Anterior cingulate cortex (tissue), 58 donors: ENCODE measurements at regions not wholly inside any gene's neighbourhood (a gene's known extent, or its start where the extent isn't known, plus 50 kb on each side); places are given as distances from the start of the nearest gene placed in this dataset.

Source experiments
- DNase-seq, 58 donors: peaks; one replicate each; lab custom pipeline; 2025; lab: John Stamatoyannopoulos, UW

DNA sequence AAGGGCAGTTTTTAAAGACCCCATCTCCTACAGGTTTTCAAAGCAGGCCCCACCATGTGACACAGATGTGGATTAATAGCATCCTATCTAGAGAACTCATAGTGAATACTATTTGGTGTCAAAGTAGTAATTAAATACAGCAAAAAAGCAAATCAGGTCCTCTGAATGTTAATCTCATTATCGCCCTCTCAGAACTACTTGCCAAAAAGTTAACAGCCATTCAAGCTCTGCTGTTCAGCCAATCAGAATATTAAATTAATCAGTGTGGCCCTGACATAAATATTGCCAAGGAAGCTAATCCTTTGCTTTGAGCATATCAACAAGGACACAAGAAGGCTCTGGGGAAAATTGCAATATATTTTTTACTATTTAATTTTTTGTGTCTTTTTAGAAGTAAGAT is 428.9 kb upstream of the SOX11 start:
- DNase-seq: no peak

DNA sequence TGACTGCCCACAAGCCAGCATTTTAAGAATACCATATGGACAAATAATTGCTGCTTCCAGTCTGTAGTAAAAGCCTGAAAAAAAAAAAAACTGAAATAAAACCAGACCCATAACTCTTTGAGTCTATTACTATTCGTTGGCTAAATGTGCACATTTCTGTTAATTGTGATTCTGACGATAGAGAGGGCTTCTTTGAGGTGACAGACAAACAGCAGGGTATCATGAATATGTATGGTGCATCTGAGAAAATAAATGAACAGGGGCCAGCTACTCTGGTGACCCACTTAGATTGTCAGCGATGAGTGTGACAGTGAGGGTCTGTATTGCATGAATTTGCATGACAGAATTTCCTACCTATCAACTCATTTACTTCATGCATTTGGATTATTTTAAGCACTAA is 427.8 kb upstream of the SOX11 start:
- no peak for DNase-seq

DNA sequence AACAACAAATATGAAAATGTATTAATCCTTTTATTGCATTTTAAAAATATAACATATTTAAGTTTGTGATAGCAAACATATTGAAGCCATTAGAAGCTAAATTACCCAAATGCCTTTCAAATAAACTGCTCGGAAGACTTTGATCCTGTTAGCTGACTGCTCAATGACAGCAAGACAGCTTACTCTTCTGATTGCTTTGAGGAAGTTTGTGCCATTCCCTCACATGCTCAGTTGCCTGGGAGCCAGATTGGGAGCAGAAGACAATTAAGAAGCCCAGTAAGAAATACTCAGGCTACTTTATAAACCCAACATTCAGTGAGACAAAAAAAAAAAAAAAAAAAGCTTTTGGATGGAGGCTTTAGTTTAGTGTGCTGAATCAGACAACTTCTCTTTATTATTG is 407.1 kb upstream of the SOX11 start:
- no peak for DNase-seq

DNA sequence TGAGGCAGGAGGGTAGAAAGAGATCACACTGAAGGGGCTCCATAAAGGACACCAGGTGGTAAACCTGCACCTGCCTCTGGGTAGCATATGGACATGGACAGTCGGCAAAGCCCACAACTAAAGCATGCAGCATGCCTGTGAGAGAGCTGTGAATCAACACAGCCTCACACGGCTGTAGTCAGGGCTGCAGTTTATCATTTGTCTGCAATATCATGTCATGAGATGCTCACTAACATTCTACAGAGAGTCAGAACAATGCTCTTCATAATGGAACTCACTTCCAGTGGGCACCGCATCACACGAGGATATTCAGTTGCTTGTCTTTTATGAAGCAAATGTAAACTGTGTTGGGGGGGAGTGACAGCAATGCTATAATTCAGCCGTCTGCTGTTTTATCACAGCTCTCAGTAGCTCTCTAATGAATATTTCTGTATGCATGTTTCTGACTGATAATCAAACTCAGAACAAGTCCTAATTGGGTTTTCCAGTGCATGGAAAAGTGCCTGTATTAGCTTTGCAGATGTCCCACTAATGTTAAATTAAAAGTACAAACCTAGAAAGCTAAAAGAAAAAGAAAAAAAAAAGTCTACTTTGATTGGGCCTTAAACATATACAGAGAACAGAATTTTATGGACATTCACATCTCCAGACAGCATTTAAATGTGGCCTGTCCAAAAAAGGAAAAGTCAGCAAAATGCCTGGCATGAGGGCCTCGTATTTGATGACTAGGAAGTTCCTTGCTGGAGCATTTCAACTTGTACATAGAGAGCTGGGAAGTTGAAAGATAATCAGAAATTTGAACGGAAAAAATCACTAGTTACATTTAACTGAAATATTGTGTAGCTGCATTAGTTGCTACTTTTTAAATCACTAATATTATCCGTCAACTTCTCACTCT is 406.1 kb upstream of the SOX11 start:
- no peak for DNase-seq

DNA sequence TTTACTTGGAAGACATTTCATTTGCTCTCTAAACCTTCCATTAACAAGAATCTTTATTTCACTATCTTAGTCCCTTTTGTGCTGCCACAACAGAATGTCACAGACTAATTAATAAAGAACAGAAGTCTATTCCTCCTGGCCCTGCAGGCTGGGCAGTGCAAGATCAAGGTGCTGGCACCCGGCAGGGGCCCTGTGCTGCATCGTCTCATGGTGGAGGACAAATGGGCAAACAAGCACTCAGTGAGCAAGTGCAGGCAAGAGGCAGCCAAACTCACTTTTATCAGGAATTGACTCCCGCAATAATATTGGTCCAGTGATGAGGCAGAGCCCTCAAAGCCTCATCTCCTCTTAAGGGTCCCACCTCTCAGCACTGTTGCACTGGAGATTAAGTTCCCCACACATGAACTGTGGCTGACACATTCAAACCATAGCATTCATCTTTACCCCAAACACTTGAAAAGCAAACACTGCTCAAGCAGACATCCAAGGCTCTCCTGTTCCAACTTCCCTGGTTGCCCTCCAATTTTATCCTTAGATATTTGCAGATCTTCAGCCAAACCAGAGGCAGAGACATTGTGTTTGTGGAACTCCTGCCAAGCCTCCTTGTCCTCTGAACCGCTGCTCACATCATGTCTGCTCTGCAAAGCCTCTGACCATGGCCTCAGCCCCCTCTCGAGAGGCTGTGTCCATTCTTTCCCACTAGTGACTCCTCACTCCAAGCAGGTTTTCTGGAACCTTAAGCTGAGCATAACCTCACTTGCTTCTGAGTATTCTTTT is 404.4 kb upstream of the SOX11 start:
- no peak for DNase-seq

DNA sequence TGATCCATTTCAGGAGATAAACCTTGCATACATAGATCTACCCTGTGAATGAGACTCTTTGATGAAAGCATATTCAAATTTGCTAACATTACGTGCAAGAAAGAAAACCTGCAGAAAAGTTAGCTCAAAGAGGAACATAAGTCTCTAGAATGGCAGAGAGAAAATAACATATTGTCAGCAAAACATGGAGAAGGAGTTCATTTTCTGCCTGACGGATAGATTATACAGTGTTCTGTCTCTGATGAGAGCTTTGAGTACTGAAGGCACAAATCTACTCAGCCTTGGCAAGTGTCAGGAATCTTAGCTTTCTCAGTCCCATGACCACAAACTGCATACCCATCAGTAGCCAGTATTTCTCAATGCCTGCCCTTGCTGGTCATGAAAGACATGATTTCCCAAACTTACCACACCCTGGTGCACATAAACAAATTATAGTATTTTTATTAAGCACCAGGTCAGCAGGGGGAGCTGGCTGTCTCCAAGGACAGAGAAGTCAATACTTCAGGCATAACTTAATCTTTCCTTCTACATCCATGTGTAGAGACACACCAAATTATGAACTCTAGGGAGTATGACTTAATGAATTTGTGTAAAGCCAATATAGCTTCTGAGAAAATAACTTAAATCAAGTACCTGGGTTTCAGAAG is 401.2 kb upstream of the SOX11 start:
- DNase-seq: no peak

DNA sequence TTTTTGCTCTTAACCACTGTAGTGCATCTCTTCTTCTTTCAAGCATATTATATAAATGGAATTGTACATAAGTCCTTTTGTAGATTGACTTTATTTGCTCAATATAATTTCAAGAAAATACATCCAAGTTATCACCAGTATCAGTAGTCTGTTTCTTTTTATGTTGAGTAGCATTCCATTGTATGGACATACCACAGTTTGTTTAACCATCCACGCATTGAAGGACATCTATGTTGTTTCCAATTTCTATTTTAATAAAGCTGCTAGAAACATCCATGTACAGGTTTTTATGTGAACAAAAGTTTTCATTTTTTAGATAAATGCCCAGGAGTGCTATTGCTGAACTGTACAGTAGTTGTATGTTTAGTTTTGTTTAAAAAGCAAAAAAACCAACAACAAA is 387.5 kb upstream of the SOX11 start:
- DNase-seq: no peak

DNA sequence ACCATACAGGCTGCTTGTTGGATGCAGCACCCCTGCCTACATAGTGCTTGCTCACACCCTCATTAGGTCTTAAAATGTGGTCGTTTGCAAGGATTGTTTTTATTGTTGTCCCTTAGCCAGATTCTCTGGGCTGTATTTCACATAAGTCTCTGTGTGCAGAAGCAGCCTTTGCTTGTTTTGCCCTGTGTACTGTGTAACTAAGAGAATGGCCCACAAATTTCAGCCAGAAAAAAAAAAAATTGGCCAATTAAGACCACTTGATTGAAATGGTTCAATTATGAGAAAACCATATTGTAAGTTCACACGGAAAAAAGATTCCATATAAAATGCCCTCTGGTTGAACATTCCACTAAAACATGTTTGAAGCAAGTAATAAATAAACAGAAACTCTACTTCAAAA is 377.1 kb upstream of the SOX11 start:
- DNase-seq: no peak

DNA sequence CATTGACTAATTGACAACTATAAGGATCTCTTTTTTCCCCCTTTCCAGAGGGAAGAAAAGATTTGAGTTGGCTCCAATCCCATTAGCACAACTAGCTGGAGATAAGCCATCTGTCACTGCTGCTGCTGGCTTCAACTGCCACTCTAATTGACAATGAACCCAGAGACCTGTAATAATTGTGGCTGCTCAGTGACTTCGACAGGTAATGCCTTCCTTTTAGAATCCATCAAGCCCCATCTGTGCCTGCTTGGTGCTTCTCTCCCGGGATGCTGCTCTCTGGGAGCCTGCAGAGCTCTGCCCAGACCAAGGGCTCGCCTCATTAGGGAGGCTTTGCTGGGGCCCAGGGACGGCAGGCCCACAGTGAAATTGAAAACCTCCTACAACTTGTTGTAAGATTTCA is 376.7 kb upstream of the SOX11 start:
- no peak for DNase-seq

DNA sequence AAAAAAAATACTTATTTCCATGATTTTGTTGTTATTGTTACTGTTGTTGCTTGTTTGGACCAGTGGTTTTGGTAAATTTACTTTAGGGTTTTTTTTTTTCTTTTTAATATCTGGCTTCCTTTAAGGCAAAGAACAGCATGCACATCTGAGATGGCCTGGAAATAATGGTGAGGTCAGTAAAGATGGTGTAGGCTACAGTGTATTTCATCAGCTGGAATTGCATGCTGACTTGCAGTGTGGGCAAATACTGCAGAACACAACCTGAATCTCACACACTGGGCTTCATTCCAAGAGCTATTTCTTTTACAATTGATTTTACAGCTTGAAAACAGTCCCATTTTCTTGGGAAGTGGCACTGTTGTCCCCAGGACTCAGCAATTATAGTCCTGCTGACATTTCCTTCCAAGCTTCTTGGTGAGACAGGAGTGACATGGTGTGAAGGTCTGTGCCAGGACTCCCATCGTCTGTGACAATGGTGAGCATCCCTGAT is 376.1 kb upstream of the SOX11 start:
- DNase-seq: no peak

DNA sequence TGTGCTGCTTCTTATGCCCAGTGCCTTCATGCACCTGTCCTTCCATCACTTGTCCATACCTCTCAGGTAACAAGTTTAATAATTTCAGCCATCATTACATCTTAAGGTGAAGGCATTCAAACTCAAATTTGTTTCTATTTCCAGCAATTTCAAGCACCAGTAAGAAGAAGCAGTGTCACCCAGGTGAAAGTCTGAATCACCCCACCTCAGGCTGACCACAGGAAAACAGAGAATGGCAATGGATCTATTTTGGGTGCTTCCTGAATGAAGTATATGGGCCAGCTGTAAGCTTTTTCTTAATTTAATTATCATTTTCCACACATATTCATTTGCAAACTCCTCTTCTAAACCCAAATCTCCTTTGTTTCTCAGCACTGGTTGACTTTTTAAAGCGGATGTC is 372.7 kb upstream of the SOX11 start:
- no peak for DNase-seq

DNA sequence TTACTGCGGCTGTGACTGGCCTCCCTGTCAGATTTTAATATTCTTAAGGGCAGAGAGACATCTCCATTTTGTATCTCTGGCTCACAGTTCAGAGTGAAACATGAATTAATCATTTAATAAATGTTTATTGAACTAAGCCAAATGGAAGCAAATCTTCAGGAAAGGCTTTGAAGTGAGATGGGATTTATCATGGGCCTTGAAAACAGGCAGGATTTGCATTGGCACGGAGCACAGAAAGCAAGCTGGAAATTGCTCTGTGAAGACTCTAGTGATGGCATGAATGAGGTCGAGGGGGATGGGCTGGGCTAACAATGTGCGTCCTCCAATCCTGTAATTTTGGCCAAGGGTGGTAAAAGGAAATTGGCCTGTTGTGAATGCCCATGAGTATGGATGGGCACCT is 369.8 kb upstream of the SOX11 start:
- DNase-seq: no peak

DNA sequence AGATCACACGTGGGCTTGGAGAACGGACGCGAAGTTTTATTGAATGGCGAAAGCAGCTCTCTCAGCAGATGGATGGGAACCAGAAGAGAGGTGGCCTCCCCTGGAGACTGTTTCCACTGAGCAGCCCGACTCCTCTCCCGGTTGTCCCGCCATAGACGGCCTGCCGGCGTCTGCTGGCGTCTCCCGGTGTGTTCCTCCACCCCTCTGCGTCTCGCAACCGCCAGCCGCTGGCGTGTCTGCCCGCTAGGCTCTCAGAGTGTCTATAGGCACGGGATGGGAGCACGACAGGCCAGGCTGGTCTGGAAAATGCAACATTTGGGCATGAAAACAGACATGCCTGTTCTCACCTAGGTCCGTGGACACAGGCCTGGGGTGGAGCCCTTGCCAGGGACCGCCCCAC is 366.7 kb upstream of the SOX11 start:
- DNase-seq: no peak

DNA sequence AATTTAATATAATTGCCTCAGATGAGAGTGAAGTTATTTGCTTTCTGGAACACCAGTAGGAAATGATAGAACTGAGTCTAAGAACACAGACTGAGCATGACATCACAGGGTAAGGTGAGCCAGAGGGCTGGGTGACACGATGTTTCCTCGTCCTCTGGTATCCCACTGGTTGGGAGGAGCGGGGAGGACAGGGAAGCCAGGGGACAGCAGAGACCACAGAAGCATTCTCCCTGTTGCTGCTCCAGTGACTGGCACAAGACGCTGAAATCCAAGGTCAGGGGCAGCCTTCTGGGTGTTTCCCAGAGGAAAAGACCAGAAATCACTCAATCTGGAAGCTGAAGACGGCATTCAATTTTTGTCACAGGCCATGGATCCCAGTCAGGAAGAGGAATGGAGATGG is 363.4 kb upstream of the SOX11 start:
- DNase-seq: no peak

DNA sequence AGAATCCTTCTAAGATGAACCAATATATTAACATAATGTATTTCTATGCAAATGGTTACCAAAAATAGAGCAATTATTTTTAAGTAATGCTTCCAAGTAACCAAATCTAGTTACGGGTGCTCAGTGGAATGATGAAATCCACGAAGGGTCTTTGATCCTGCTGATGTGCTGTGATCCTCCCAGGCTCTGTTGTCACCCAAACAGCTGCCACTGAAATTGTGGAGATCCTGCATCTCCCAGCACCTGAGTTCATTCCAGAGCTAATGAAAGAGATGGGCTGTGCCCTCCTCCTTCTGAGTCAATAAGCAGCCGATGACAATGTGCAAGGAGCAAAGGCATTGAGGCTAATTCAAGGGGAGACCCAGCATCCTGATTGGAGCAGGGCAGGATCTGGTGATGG is 362.4 kb upstream of the SOX11 start:
- no peak for DNase-seq

DNA sequence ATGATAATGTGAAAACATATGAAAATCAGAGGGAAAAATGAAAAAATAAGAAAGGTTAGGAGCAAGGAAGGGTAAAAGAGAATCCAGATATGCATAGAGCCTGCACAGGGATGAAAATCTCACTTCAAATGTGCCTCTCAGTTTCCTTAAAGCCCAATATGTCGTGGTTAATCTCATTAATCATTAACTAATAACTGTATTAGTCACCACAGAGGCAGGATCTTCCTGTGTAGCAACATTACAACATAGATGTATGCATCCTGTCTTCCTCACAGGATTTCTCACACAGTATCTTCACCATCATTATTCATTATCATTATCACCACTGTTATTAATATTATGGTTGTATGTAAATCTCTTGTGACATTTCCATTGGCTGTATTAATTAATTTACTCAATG is 361.2 kb upstream of the SOX11 start:
- DNase-seq: no peak

DNA sequence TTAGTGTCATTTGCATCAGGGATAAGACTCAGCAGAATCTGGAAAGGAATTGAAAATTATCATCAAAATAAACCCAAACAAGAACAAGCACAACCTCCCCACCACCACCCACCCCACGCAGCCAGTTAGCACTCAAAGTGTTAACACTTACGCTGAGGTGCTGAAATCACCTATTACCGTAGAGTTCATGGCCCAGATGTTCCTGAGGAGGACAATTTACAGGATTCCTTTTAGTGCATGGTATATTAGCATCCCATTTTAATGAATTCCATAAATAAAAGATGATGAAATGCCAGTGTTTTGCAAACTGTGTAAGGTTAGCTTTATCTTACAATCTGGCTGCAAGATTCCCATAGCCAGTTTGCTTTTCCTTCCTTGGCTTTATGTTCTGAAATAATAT is 359.3 kb upstream of the SOX11 start:
- no peak for DNase-seq

DNA sequence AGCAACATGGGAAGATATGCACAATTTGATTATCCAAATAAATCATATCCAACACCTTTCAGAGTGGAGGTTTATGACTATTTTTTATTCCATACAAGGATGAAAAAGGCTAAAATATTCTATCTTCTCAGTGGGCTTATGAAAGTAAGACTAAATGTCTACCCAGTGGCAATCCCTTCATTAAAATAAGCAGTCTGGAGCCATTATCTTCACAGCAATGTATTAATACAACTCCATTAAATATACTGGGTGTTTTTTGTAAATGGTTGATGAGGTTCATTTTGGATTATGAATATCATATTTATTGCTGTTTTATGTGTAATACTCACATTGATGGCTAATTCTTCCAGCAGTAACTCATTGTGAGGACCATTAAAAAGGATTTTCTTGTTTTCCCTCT is 352.7 kb upstream of the SOX11 start:
- DNase-seq: no peak

DNA sequence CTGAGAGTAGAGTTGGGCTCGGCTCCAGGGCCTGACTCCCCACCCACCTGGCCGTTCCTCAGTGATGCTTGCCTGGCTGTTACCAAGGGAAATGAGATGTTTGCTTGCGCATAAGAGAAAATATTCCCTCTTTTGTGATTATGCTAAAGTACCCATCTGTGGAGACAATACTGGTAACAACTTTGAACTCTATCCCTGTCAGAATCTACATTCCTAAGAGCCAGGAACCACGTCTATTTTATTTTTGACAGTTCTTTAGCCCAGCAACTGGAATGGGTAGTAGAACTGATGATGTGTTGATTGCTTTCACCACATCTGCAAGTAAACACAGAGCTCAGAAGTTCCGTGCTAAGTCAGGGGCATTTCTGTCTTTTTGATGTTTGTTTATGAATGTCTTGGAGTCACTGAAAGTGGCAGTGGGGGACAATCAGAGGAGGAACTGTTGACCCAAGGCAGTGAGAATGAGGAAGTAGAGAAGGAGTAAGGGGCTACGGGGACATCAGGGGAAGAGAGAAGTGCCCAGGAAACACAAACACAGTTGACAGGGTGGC is 348.3 kb upstream of the SOX11 start:
- no peak for DNase-seq

DNA sequence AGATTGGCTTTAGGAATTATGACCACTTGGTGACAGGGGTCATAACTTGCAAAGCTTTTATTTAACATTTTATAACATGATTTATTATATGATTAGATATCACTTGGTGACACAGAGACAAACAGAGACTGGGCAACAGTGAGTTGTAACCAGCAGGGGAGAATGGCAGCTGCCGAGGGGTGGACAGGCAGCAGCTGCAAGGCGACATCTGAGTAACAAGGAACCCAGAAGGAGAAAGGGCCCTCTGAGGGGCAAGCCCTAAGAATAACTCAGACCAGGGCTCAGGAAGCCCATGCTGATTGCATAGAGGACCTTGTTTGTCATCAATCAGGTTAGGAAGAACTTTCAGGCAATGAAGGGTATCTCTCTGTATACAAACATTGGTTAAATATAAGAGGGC is 339.9 kb upstream of the SOX11 start:
- DNase-seq: no peak

DNA sequence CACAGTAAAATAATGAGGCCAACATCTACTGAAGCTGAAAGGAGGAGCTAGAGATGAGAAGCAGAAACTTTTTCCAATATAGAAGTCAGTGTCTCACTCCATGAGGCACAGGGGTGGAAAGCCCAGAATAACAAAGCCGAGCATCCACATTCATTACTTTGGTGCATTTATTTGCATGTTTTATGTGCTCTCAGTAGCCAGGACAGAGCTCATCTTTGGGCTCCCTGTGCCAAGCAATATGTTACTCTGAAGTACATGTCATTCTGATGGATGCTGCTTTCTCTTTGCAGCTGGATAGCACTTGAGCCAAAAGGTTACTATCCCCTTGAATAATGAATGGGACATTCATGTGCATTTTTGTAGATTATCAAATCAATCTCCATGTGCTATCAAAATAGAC is 338.6 kb upstream of the SOX11 start:
- no peak for DNase-seq
